ENCODE measurements at regions not wholly inside any gene's neighbourhood (a gene's known extent, or its start where the extent isn't known, plus 50 kb on each side); places are given as distances from the start of the nearest gene placed in this dataset.

GRCh38 chr9:81335879-81336421, 353.4 kb downstream of the TLE1 start:
- TF ChIP-seq CTCF (IDR thresholded peaks at IDR 0.05; ENCODE audit: borderline replicate concordance, control extremely low read depth, extremely low read depth, insufficient read depth, missing control alignments): no peak
- no peak for DNase-seq (ENCODE audit: low spot score)
- in situ Hi-C loops (cut with MboI; ENCODE audit: low sequenced_read_pairs, unreplicated experiment): no loop called here

DNA sequence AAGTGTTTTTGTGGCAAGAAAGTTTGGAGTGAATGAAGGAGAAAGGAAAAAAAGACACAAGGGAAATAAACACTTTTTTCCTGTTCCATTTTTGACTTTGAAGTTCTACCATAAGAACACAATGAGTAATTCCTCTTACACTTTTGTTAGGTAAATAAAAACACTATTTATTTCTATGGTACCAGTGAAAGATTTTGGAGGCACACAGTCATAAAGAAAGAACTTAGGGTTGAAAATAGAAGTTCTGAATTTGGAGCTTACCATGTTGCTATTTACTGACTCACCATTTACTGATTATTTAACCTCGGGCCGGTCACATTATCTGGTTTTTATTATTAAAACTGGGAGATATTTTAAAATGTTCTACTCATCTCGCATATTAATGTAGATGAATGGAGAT, 367.8 kb downstream of the TLE1 start:
- no peak for TF ChIP-seq CTCF (IDR thresholded peaks at IDR 0.05; ENCODE audit: borderline replicate concordance, control extremely low read depth, extremely low read depth, insufficient read depth, missing control alignments)
- in situ Hi-C loops (cut with MboI; ENCODE audit: low sequenced_read_pairs, unreplicated experiment): no loop called here
- no peak for DNase-seq (ENCODE audit: low spot score)

DNA sequence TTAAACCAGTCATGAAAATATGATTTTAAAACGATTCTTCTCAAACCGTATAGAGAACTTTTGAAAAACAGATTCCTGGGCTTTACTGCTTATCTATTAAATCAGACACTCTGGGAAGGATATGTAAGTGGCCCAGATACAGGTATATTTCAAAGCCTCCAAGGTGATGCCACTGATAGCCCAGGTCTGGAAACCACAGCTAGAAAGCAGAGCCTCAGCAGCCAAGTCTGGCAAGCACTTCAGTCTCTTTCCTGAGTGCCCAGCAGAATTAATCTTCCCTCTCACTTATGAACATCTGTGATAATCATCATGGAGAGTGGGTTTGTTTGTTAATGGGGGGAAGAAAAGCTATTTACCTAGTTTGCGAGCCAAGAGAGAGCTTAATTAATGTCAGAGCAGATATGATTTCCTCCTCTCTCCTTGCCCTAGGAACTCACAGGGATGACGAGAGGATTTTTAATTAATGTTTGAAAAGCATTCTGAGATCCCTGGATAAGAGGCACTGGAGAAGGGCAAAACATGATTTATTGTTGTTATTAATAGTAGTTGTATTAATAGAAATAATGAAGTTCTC, 368.4 kb downstream of the TLE1 start:
- DNase-seq (ENCODE audit: low spot score): no peak
- in situ Hi-C loops (cut with MboI; ENCODE audit: low sequenced_read_pairs, unreplicated experiment): no loop called here
- TF ChIP-seq CTCF (IDR thresholded peaks at IDR 0.05; ENCODE audit: borderline replicate concordance, control extremely low read depth, extremely low read depth, insufficient read depth, missing control alignments): no peak

- in situ Hi-C loops (cut with MboI; ENCODE audit: low sequenced_read_pairs, unreplicated experiment): no loop called here
- TF ChIP-seq CTCF (IDR thresholded peaks at IDR 0.05; ENCODE audit: borderline replicate concordance, control extremely low read depth, extremely low read depth, insufficient read depth, missing control alignments): no peak
- DNase-seq (ENCODE audit: low spot score): no peak
Measured at GRCh38 chr9:81318571-81318970, 370.8 kb downstream of the TLE1 start.

GRCh38 chr9:81317939-81318338, 371.4 kb downstream of the TLE1 start:
- DNase-seq (ENCODE audit: low spot score): no peak
- TF ChIP-seq CTCF (IDR thresholded peaks at IDR 0.05; ENCODE audit: borderline replicate concordance, control extremely low read depth, extremely low read depth, insufficient read depth, missing control alignments): no peak
- in situ Hi-C loops (cut with MboI; ENCODE audit: low sequenced_read_pairs, unreplicated experiment): no loop called here

- no peak for TF ChIP-seq CTCF (IDR thresholded peaks at IDR 0.05; ENCODE audit: borderline replicate concordance, control extremely low read depth, extremely low read depth, insufficient read depth, missing control alignments)
- DNase-seq (ENCODE audit: low spot score): no peak
- in situ Hi-C loops (cut with MboI; ENCODE audit: low sequenced_read_pairs, unreplicated experiment): no loop called here
Measured at GRCh38 chr9:81317223-81317622, 372.1 kb downstream of the TLE1 start.

All from GM13976 (cell line).